BJ (cell line): ENCODE measurements at regions not wholly inside any gene's neighbourhood (a gene's known extent, or its start where the extent isn't known, plus 50 kb on each side); places are given as distances from the start of the nearest gene placed in this dataset.

ENCODE experiments used
- CTCF ChIA-PET: fragments of 350-600 bp; formaldehyde crosslinking; extraction: SDS; loops from one replicate; lab custom pipeline; 2021; ENCODE audit warnings: antibody characterized with exemption, inconsistent platforms; lab: Yijun Ruan, JAX
- POLR2A ChIA-PET: fragments of 300-600 bp; sonication (Branson Sonifier 250); formaldehyde crosslinking; extraction: SDS; loops from one replicate; lab custom pipeline; 2021; ENCODE audit warnings: antibody characterized with exemption; lab: Charles Lee
- DNase-seq: peaks from one replicate; pipeline ENCODE4 v3.0.0-alpha.2; 2011; ENCODE audit warnings: low read depth
- H3K27me3 ChIP-seq: 2 replicates; pipeline ENCODE4 v1.6.0; 2011; ENCODE audit warnings: low read length; ENCODE audit not compliant: control insufficient read depth, insufficient read depth
- H3K36me3 ChIP-seq: 2 replicates; pipeline ENCODE4 v1.5.1; 2011; ENCODE audit warnings: low read length; ENCODE audit not compliant: control insufficient read depth, insufficient read depth
- H3K4me3 ChIP-seq: 2 replicates; pipeline ENCODE4 v1.5.1; 2011; ENCODE audit warnings: low read depth, mild to moderate bottlenecking, control low read depth, low read length
- CTCF ChIP-seq: IDR thresholded peaks from 2 replicates; pipeline ENCODE4 v1.5.1; 2011; ENCODE audit warnings: low read depth, mild to moderate bottlenecking, control low read depth, inconsistent platforms, low read length, moderate library complexity; ENCODE audit not compliant: insufficient read depth

GRCh38 chr16:64808474-64808873 lies 313.4 kb downstream of the CDH11 start:
- no peaks in the 10 kb centered on the region for H3K36me3 ChIP-seq

GRCh38 chr16:64791756-64792155 lies 330.1 kb downstream of the CDH11 start:
- no peak overlapping the region for H3K4me3 ChIP-seq
- peaks cover 1% of the 10 kb centered on the region; the same call in 1 of the 2 replicates for H3K27me3 ChIP-seq
- CTCF ChIA-PET = no interaction called here
- no peaks in the 10 kb centered on the region for H3K36me3 ChIP-seq
- POLR2A ChIA-PET = no interaction called here
- TF ChIP-seq CTCF = no peak
- no peak for DNase-seq

More at GRCh38 chr16:64808474-64808873, 313.4 kb downstream of the CDH11 start:
- no peak overlapping the region for H3K4me3 ChIP-seq
- no peaks in the 10 kb centered on the region for H3K27me3 ChIP-seq
- DNase-seq = no peak
- POLR2A ChIA-PET = no interaction called here
- TF ChIP-seq CTCF = no peak
- CTCF ChIA-PET = no interaction called here

DNA sequence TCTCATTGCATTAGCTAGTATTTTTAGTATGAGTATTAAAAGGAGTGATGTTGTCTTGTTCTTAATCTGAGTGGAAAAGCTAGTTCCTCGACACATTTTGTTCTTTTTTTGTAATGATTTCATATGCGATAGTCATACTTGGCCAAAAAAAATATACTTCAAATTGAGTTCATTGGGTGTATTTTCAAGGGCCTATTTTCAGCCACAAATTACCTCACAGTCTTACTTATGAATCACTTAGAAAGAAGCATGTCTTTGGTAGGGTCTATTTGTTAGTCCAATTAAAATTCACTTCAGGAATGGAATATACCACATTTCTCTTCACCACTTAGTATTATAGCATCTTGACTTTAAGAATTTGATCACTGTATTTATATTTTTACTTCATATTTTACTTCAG lies 337.2 kb downstream of the CDH11 start:
- Histone ChIP-seq H3K27me3 (no peaks in the 10 kb centered on the region), H3K4me3 (no peak overlapping the region), H3K36me3 (no peaks in the 10 kb centered on the region)
- no peak for DNase-seq
- POLR2A ChIA-PET = no interaction called here
- CTCF ChIA-PET = no interaction called here
- no peak for TF ChIP-seq CTCF

DNA sequence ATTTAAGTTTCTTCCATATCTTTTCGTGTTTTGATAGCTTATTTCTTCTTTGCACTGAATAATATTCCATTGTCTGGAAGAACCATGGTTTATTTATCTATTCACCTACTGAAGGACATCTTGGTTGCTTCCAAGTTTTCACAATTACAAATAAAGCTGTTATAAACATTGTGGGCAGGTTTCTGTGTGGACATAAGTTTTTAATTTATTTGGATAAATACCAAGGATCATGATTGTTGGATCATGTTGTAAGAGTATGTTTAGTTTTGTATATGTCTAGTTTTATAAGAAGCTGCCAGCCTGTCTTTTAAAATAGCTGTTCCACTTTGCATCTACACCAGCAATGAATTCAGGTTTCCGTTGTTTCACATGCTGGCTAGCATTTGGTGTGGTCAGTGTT lies 339.4 kb downstream of the CDH11 start:
- no peak for DNase-seq
- H3K4me3 ChIP-seq = no peak overlapping the region
- H3K27me3 ChIP-seq = no peaks in the 10 kb centered on the region
- CTCF ChIA-PET = no interaction called here
- no peaks in the 10 kb centered on the region for H3K36me3 ChIP-seq
- POLR2A ChIA-PET = interaction anchor here (0.6 kb wide), 1 partner anchor 43 kb away, joined by 6 read pairs; no protein-coding TSS in a partner anchor
- no peak for TF ChIP-seq CTCF

DNA sequence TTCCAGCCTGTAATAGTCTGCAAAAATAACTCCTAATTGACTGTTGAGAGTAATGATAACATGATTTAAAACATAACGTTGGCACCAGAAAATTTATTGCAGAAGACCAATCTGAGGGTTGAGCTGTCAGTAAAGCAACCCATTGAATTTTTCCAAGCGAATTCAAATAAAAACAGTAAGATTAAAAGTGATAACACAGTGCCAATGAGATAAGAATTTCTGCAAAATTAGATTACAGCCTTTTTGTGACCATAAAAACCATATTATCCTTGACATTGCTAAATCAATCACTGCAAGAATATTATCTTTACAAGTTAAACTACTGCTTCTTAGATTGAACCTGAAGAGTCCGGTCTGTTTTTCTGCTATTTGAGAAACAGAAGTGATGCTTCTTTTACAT lies 341.4 kb downstream of the CDH11 start:
- no peaks in the 10 kb centered on the region for H3K36me3 ChIP-seq
- no peaks in the 10 kb centered on the region for H3K27me3 ChIP-seq
- DNase-seq = no peak
- ChIA-PET POLR2A (no interaction called here), CTCF (no interaction called here)
- no peak for TF ChIP-seq CTCF
- no peak overlapping the region for H3K4me3 ChIP-seq
